GM12891 (cell line): ENCODE measurements at regions not wholly inside any gene's neighbourhood (a gene's known extent, or its start where the extent isn't known, plus 50 kb on each side); places are given as distances from the start of the nearest gene placed in this dataset.

Experiments used
- PAX5 ChIP-seq: IDR thresholded peaks from 2 replicates; pipeline ENCODE4 v1.6.1; 2011; ENCODE audit warnings: low read length, moderate library complexity, mild to moderate bottlenecking; ENCODE audit not compliant: insufficient read depth, severe bottlenecking
- POLR2A ChIP-seq: IDR thresholded peaks from 2 replicates; pipeline ENCODE4 v1.6.1; 2011; ENCODE audit warnings: low read depth, low read length, control low read depth
- POLR2AphosphoS5 ChIP-seq: IDR thresholded peaks from 2 replicates; pipeline ENCODE4 v1.6.1; 2011; ENCODE audit warnings: low read depth, low read length, control low read depth
- SPI1 ChIP-seq: IDR thresholded peaks from 2 replicates; pipeline ENCODE4 v1.6.1; 2011; ENCODE audit warnings: low read depth, low read length, control low read depth
- TAF1 ChIP-seq: IDR thresholded peaks from 2 replicates; pipeline ENCODE4 v1.6.1; 2011; ENCODE audit warnings: low read depth, low read length, control low read depth

DNA sequence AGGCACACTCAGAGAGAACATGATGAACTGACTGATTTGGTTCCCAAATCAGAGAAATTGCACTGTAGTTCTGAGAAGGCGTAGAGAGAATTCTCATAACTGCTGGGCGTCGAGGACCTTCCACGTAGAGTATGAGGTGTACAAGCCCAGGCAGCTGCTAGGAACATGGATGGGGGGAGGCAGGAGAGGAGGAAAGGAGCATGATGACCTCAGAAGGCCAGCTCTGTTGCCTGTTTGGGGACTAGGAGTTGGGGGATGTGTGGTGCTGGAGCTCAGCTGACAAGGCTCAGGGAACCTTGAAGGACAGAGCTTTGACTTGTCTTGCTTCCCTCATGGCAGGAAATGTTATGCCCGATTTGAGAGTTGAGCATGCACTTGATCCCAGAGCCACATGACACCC lies 485.4 kb downstream of the IRX1 start:
- TF ChIP-seq SPI1 = no peak
- no peak for TF ChIP-seq POLR2AphosphoS5
- no peak for TF ChIP-seq TAF1
- TF ChIP-seq POLR2A = no peak
- no peak for TF ChIP-seq PAX5
